ENCODE measurements at regions not wholly inside any gene's neighbourhood (a gene's known extent, or its start where the extent isn't known, plus 50 kb on each side); places are given as distances from the start of the nearest gene placed in this dataset.

DNA sequence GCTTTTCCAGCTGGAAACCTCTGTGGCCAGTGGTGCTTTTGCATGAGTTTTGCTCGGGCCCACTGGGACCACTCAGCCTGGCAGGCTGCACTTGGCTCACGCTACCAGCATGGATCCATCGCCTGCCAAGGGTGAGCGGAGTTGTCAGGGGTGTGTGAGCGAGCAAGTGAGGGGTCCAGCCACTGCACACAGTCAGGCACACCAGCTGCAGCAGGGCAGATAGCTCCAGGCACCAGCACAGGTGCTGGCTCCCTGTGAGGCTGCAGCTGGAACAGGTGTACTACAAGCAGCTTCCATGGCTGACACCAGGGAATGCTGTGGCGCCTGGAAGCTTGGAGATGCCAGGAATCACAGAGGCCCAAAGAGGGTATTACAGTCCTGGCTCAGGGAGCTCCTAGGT, 391.2 kb upstream of the SGCD start:
- Histone ChIP-seq H3K36me3 (ENCODE audit: low read length) (no peaks in the 10 kb centered on the region), H3K79me2 (ENCODE audit: insufficient read depth, low read length) (no peaks in the 10 kb centered on the region), H3K27me3 (ENCODE audit: low read length) (no peaks in the 10 kb centered on the region), H2AFZ (ENCODE audit: low read depth, low read length, severe bottlenecking) (no peak overlapping the region), H3K9ac (ENCODE audit: low read length) (no peak overlapping the region), H3F3A (ENCODE audit: insufficient read depth) (no peaks in the 10 kb centered on the region), H3K9me3 (ENCODE audit: insufficient read depth, low read length) (no peaks in the 10 kb centered on the region), H3K4me3 (ENCODE audit: insufficient read depth, low read length, poor library complexity, severe bottlenecking) (no peak overlapping the region), H3K9me2 (replicated peaks; ENCODE audit: insufficient read depth, low read length) (no peaks in the 10 kb centered on the region), H3K4me2 (ENCODE audit: low read depth, low read length, poor library complexity, severe bottlenecking) (no peak overlapping the region), H3K27ac (ENCODE audit: low read depth, low read length) (no peak overlapping the region), H4K20me1 (ENCODE audit: low read depth, low read length) (no peaks in the 10 kb centered on the region)
- TF ChIP-seq EZH2phosphoT487 (conservative IDR thresholded peaks at IDR 0.05; ENCODE audit: low read length) (no peak), CTCF (IDR thresholded peaks at IDR 0.05; ENCODE audit: insufficient read depth, low read length, poor library complexity, severe bottlenecking) (no peak)

DNA sequence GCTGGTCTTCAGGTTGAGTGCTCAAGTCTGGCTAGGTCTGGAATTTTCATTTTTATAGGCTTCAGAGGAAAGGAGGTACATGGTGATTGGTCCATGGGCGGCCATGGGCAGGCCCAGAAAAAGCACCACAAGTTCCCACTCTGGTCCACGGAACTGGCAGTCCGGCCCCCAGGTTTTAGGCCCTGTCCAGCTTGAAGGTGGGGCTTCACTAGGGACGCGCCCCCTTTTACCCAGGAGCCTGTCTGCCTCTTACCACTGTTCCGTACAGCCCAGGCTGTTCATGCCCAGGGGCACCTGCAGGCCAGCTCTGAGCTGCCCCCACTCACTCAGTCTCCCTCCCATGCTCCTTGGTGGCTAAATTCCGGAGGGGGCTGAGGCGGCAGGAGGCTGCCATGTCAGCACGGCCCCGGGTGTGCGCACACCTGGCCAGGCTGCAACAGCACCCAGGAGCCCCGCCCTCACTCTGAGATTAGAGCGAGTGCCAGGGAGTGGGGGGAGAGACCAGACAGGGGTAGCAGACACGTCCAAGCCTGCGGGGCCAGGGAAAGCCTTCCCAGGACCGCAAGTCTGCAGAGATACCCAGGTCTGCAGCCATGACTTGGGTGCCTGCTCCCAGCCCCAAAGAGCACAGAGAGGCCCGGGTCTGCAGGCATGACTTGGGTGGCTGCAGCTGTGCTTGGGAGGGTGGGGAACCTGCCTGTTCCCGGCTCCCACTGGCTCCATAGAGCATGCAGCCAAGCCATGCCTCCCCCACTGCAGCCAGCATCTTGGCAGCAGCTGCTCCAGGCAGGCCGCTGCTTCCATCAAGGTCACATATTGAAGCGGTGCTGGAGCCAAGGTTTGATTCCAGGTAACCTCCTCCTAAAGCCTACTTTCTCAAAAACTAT, 390.2 kb upstream of the SGCD start:
- no peak overlapping the region for H3K4me2 ChIP-seq (ENCODE audit: low read depth, low read length, poor library complexity, severe bottlenecking)
- no peaks in the 10 kb centered on the region for H3K36me3 ChIP-seq (ENCODE audit: low read length)
- no peak overlapping the region for H3K9ac ChIP-seq (ENCODE audit: low read length)
- H3K27ac ChIP-seq (ENCODE audit: low read depth, low read length): no peak overlapping the region
- no peaks in the 10 kb centered on the region for H3K9me2 ChIP-seq (replicated peaks; ENCODE audit: insufficient read depth, low read length)
- H3K4me3 ChIP-seq (ENCODE audit: insufficient read depth, low read length, poor library complexity, severe bottlenecking): no peak overlapping the region
- H2AFZ ChIP-seq (ENCODE audit: low read depth, low read length, severe bottlenecking): no peak overlapping the region
- no peaks in the 10 kb centered on the region for H3F3A ChIP-seq (ENCODE audit: insufficient read depth)
- H4K20me1 ChIP-seq (ENCODE audit: low read depth, low read length): no peaks in the 10 kb centered on the region
- no peaks in the 10 kb centered on the region for H3K27me3 ChIP-seq (ENCODE audit: low read length)
- no peak for TF ChIP-seq EZH2phosphoT487 (conservative IDR thresholded peaks at IDR 0.05; ENCODE audit: low read length)
- TF ChIP-seq CTCF (IDR thresholded peaks at IDR 0.05; ENCODE audit: insufficient read depth, low read length, poor library complexity, severe bottlenecking): no peak
- no peaks in the 10 kb centered on the region for H3K9me3 ChIP-seq (ENCODE audit: insufficient read depth, low read length)
- H3K79me2 ChIP-seq (ENCODE audit: insufficient read depth, low read length): no peaks in the 10 kb centered on the region

DNA sequence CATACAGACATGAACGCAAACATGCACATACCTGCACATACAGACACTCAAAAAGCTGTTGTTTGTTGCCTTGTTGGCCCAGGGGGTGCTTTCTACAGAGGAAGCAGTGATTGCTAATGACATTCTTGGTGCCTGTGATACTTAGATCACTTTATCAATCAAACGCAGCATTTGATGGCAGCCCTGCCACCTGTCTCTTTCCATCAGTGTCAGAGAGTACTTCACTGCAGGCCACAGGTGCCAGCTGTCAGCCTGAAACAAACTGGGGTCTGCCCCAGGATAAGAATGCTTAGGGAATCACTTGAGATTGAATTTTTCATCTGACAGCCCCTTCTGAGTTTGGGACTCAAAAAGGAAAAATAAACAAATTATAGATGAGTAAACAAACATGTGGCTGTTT, 388.9 kb upstream of the SGCD start:
- no peak overlapping the region for H3K4me3 ChIP-seq (ENCODE audit: insufficient read depth, low read length, poor library complexity, severe bottlenecking)
- no peak overlapping the region for H3K27ac ChIP-seq (ENCODE audit: low read depth, low read length)
- no peaks in the 10 kb centered on the region for H3K36me3 ChIP-seq (ENCODE audit: low read length)
- no peak overlapping the region for H3K9ac ChIP-seq (ENCODE audit: low read length)
- no peaks in the 10 kb centered on the region for H3K27me3 ChIP-seq (ENCODE audit: low read length)
- TF ChIP-seq EZH2phosphoT487 (conservative IDR thresholded peaks at IDR 0.05; ENCODE audit: low read length): no peak
- TF ChIP-seq CTCF (IDR thresholded peaks at IDR 0.05; ENCODE audit: insufficient read depth, low read length, poor library complexity, severe bottlenecking): no peak
- no peaks in the 10 kb centered on the region for H3K79me2 ChIP-seq (ENCODE audit: insufficient read depth, low read length)
- no peaks in the 10 kb centered on the region for H4K20me1 ChIP-seq (ENCODE audit: low read depth, low read length)
- H3K4me2 ChIP-seq (ENCODE audit: low read depth, low read length, poor library complexity, severe bottlenecking): no peak overlapping the region
- H3K9me2 ChIP-seq (replicated peaks; ENCODE audit: insufficient read depth, low read length): no peaks in the 10 kb centered on the region
- no peaks in the 10 kb centered on the region for H3F3A ChIP-seq (ENCODE audit: insufficient read depth)
- no peak overlapping the region for H2AFZ ChIP-seq (ENCODE audit: low read depth, low read length, severe bottlenecking)
- no peaks in the 10 kb centered on the region for H3K9me3 ChIP-seq (ENCODE audit: insufficient read depth, low read length)
